NCI-H446 treated with DMSO at 0.1 percent for 48 hours (cell line): ENCODE measurements at regions not wholly inside any gene's neighbourhood (a gene's known extent, or its start where the extent isn't known, plus 50 kb on each side); places are given as distances from the start of the nearest gene placed in this dataset.

Source experiments
- DNase-seq: peaks from one replicate; lab custom pipeline; 2025; lab: John Stamatoyannopoulos, UW

- no peak for DNase-seq
Observed at GRCh38 chr1:94734963-94735901, 84.9 kb upstream of the SLC44A3 start.

- DNase-seq, result no peak
Observed at GRCh38 chr1:94731891-94732290, 88.3 kb upstream of the SLC44A3 start.

GRCh38 chr1:94730450-94730849, 89.7 kb upstream of the SLC44A3 start:
- no peak for DNase-seq

GRCh38 chr1:94729267-94729666, 90.9 kb upstream of the SLC44A3 start:
- no peak for DNase-seq

GRCh38 chr1:94727846-94728715, 92.1 kb upstream of the SLC44A3 start:
- no peak for DNase-seq

- no peak for DNase-seq
Observed at GRCh38 chr1:94726981-94727685, 93.0 kb upstream of the SLC44A3 start.

- DNase-seq, result no peak
Observed at GRCh38 chr1:94725566-94725965, 94.6 kb upstream of the SLC44A3 start.

- DNase-seq, result no peak
Observed at GRCh38 chr1:94723894-94724293, 96.3 kb upstream of the SLC44A3 start.

- DNase-seq, result no peak
Observed at GRCh38 chr1:94723463-94723862, 96.7 kb upstream of the SLC44A3 start.

GRCh38 chr1:94722181-94722580, 98.0 kb upstream of the SLC44A3 start:
- no peak for DNase-seq

- no peak for DNase-seq
Observed at GRCh38 chr1:94721240-94721639, 98.9 kb upstream of the SLC44A3 start.

GRCh38 chr1:94719926-94720793, 100.0 kb upstream of the SLC44A3 start:
- DNase-seq, result no peak

- DNase-seq, result no peak
Observed at GRCh38 chr1:94716965-94717364, 103.2 kb upstream of the SLC44A3 start.

- DNase-seq, result no peak
Observed at GRCh38 chr1:94715321-94715720, 104.8 kb upstream of the SLC44A3 start.

- DNase-seq, result no peak
Observed at GRCh38 chr1:94714552-94714951, 105.6 kb upstream of the SLC44A3 start.

GRCh38 chr1:94714152-94714551, 106.0 kb upstream of the SLC44A3 start:
- no peak for DNase-seq

- DNase-seq, result no peak
Observed at GRCh38 chr1:94713472-94714141, 106.5 kb upstream of the SLC44A3 start.

GRCh38 chr1:94709891-94710581, 110.1 kb upstream of the SLC44A3 start:
- DNase-seq, result no peak

GRCh38 chr1:94708811-94709210, 111.3 kb upstream of the SLC44A3 start:
- DNase-seq, result no peak

GRCh38 chr1:94708299-94708685, 111.9 kb upstream of the SLC44A3 start:
- DNase-seq, result no peak
